ENCODE measurements at regions not wholly inside any gene's neighbourhood (a gene's known extent, or its start where the extent isn't known, plus 50 kb on each side); places are given as distances from the start of the nearest gene placed in this dataset.

DNA sequence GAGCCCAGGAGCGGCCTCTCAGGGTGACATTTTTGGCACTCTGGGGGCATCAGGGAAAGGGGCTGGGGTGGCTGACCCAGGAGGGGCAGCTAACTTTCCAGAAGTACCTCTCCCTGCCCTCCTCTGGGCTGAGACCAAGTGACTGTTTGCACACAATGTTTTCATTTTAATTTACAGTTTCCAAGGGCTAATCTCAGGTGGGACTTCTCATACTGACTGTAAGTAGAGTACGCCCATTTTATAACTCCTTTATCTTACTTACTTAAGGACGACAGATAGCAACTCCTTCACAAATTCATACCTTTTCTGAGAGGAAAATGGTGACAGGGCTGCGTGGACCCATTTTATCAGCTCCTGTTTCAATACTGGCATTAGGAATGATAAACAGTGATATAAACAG is 172.9 kb upstream of the EXOC2 start:
- TF ChIP-seq, protein P1, sequence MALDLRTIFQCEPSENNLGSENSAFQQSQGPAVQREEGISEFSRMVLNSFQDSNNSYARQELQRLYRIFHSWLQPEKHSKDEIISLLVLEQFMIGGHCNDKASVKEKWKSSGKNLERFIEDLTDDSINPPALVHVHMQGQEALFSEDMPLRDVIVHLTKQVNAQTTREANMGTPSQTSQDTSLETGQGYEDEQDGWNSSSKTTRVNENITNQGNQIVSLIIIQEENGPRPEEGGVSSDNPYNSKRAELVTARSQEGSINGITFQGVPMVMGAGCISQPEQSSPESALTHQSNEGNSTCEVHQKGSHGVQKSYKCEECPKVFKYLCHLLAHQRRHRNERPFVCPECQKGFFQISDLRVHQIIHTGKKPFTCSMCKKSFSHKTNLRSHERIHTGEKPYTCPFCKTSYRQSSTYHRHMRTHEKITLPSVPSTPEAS (tag by site-specific recombination; IDR thresholded peaks at IDR 0.05) = no peak
- TF ChIP-seq, protein P2, sequence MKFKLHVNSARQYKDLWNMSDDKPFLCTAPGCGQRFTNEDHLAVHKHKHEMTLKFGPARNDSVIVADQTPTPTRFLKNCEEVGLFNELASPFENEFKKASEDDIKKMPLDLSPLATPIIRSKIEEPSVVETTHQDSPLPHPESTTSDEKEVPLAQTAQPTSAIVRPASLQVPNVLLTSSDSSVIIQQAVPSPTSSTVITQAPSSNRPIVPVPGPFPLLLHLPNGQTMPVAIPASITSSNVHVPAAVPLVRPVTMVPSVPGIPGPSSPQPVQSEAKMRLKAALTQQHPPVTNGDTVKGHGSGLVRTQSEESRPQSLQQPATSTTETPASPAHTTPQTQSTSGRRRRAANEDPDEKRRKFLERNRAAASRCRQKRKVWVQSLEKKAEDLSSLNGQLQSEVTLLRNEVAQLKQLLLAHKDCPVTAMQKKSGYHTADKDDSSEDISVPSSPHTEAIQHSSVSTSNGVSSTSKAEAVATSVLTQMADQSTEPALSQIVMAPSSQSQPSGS (tag by site-specific recombination; IDR thresholded peaks at IDR 0.05; ENCODE audit: low read depth) = no peak
- TF ChIP-seq, protein P3, sequence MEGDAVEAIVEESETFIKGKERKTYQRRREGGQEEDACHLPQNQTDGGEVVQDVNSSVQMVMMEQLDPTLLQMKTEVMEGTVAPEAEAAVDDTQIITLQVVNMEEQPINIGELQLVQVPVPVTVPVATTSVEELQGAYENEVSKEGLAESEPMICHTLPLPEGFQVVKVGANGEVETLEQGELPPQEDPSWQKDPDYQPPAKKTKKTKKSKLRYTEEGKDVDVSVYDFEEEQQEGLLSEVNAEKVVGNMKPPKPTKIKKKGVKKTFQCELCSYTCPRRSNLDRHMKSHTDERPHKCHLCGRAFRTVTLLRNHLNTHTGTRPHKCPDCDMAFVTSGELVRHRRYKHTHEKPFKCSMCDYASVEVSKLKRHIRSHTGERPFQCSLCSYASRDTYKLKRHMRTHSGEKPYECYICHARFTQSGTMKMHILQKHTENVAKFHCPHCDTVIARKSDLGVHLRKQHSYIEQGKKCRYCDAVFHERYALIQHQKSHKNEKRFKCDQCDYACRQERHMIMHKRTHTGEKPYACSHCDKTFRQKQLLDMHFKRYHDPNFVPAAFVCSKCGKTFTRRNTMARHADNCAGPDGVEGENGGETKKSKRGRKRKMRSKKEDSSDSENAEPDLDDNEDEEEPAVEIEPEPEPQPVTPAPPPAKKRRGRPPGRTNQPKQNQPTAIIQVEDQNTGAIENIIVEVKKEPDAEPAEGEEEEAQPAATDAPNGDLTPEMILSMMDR (tag by site-specific recombination; IDR thresholded peaks at IDR 0.05) = no peak
- TF ChIP-seq, protein P4, sequence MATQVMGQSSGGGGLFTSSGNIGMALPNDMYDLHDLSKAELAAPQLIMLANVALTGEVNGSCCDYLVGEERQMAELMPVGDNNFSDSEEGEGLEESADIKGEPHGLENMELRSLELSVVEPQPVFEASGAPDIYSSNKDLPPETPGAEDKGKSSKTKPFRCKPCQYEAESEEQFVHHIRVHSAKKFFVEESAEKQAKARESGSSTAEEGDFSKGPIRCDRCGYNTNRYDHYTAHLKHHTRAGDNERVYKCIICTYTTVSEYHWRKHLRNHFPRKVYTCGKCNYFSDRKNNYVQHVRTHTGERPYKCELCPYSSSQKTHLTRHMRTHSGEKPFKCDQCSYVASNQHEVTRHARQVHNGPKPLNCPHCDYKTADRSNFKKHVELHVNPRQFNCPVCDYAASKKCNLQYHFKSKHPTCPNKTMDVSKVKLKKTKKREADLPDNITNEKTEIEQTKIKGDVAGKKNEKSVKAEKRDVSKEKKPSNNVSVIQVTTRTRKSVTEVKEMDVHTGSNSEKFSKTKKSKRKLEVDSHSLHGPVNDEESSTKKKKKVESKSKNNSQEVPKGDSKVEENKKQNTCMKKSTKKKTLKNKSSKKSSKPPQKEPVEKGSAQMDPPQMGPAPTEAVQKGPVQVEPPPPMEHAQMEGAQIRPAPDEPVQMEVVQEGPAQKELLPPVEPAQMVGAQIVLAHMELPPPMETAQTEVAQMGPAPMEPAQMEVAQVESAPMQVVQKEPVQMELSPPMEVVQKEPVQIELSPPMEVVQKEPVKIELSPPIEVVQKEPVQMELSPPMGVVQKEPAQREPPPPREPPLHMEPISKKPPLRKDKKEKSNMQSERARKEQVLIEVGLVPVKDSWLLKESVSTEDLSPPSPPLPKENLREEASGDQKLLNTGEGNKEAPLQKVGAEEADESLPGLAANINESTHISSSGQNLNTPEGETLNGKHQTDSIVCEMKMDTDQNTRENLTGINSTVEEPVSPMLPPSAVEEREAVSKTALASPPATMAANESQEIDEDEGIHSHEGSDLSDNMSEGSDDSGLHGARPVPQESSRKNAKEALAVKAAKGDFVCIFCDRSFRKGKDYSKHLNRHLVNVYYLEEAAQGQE (tag by site-specific recombination; IDR thresholded peaks at IDR 0.05) = no peak
- no peak for TF ChIP-seq EGR2 (tag by site-specific recombination; IDR thresholded peaks at IDR 0.05; ENCODE audit: low read depth)
- TF ChIP-seq, protein P5, sequence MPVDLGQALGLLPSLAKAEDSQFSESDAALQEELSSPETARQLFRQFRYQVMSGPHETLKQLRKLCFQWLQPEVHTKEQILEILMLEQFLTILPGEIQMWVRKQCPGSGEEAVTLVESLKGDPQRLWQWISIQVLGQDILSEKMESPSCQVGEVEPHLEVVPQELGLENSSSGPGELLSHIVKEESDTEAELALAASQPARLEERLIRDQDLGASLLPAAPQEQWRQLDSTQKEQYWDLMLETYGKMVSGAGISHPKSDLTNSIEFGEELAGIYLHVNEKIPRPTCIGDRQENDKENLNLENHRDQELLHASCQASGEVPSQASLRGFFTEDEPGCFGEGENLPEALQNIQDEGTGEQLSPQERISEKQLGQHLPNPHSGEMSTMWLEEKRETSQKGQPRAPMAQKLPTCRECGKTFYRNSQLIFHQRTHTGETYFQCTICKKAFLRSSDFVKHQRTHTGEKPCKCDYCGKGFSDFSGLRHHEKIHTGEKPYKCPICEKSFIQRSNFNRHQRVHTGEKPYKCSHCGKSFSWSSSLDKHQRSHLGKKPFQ (tag by site-specific recombination; IDR thresholded peaks at IDR 0.05) = no peak
- no peak for TF ChIP-seq ZNF664 (tag by site-specific recombination; IDR thresholded peaks at IDR 0.05)
- TF ChIP-seq ZSCAN30 (tag by site-specific recombination; IDR thresholded peaks at IDR 0.05) = no peak
- no peak for TF ChIP-seq ZNF274 (IDR thresholded peaks at IDR 0.05; ENCODE audit: low read length)
- no peak for TF ChIP-seq ZNF274 (tag by site-specific recombination; IDR thresholded peaks at IDR 0.05; ENCODE audit: borderline replicate concordance)
- no peak for TF ChIP-seq ZBTB48 (tag by site-specific recombination; IDR thresholded peaks at IDR 0.05)
